AG09309 (cell line): ENCODE measurements at regions not wholly inside any gene's neighbourhood (a gene's known extent, or its start where the extent isn't known, plus 50 kb on each side); places are given as distances from the start of the nearest gene placed in this dataset.

Experiments
- DNase-seq: peaks from one replicate; pipeline ENCODE4 v3.0.0-alpha.2; 2010; ENCODE audit warnings: low read depth
- H3K4me3 ChIP-seq: 2 replicates; pipeline ENCODE4 v1.5.1; 2011; ENCODE audit warnings: mild to moderate bottlenecking, low read depth, low read length, moderate library complexity; ENCODE audit not compliant: control insufficient read depth
- CTCF ChIP-seq: IDR thresholded peaks from 2 replicates; pipeline ENCODE4 v1.5.1; 2011; ENCODE audit warnings: mild to moderate bottlenecking, low read depth, low read length, inconsistent platforms; ENCODE audit not compliant: insufficient read depth, control insufficient read depth; ENCODE audit errors: missing control alignments

- TF ChIP-seq CTCF = no peak
- no peak for DNase-seq
- no peak overlapping the region for H3K4me3 ChIP-seq
Observed at GRCh38 chr16:55271945-55272513, 52.0 kb upstream of the IRX6 start.

- H3K4me3 ChIP-seq = no peak overlapping the region
- no peak for TF ChIP-seq CTCF
- DNase-seq = no peak
Observed at GRCh38 chr16:55272744-55273143, 51.3 kb upstream of the IRX6 start.

- no peak for TF ChIP-seq CTCF
- DNase-seq = no peak
- no peak overlapping the region for H3K4me3 ChIP-seq
Observed at GRCh38 chr16:55273356-55273755, 50.6 kb upstream of the IRX6 start.

GRCh38 chr16:55273959-55274358 is 50.0 kb upstream of the IRX6 start:
- no peak for DNase-seq

More at GRCh38 chr16:55273959-55274358, 50.0 kb upstream of the IRX6 start:
- TF ChIP-seq CTCF = no peak
- no peak overlapping the region for H3K4me3 ChIP-seq
